Gastroesophageal sphincter (tissue), 4 donors: ENCODE measurements at regions not wholly inside any gene's neighbourhood (a gene's known extent, or its start where the extent isn't known, plus 50 kb on each side); places are given as distances from the start of the nearest gene placed in this dataset.
A peak's percentile ranks its signal among the peaks of the same experiment; 100 is the strongest.

ENCODE experiments used
- ATAC-seq: fragments of 150-250 bp; one replicate; pipeline ENCODE4 v1.9.1; 2016; ENCODE audit warnings: mild to moderate bottlenecking, moderate library complexity
- H3K27ac ChIP-seq, 4 donors: fragments of 200-600 bp; sonication (generic) in 3 of 4; 1 replicate in 3 of 4; 2 replicates in 1 of 4; pipeline ENCODE4 v1.5.1; 2016 to 2019
- H3K27me3 ChIP-seq: fragments of 200-600 bp; sonication (generic); one replicate; pipeline ENCODE4 v1.5.1; 2019
- H3K36me3 ChIP-seq, 2 donors: fragments of 200-600 bp; sonication (generic); one replicate each; pipeline ENCODE4 v1.5.1; 2019; ENCODE audit warnings: control low read depth in 1 of 2
- H3K4me1 ChIP-seq, 3 donors: fragments of 200-600 bp; sonication (generic); 1 replicate in 2 of 3; 2 replicates in 1 of 3; pipeline ENCODE4 v1.5.1; 2016 to 2019; ENCODE audit warnings: control low read depth in 2 of 3
- H3K4me3 ChIP-seq, 2 donors: fragments of 200-600 bp; sonication (generic); one replicate each; pipeline ENCODE4 v1.5.1; 2019; ENCODE audit warnings: mild to moderate bottlenecking in 1 of 2, moderate library complexity in 1 of 2
- H3K9me3 ChIP-seq, 3 donors: fragments of 200-600 bp; sonication (generic); one replicate each; pipeline ENCODE4 v1.5.1; 2017 to 2019; ENCODE audit warnings: control low read depth in 2 of 3
- EP300 ChIP-seq: sonication (generic); formaldehyde crosslinking; IDR thresholded peaks from one replicate; pipeline ENCODE4 v1.6.1; 2017; ENCODE audit warnings: antibody characterized with exemption, mild to moderate bottlenecking
- POLR2A ChIP-seq, 2 donors: fragments of 450-650 bp; IDR thresholded peaks; one replicate each; pipeline ENCODE4 v1.6.1; 2017; ENCODE audit warnings: antibody characterized with exemption in 2 of 2, mild to moderate bottlenecking in 2 of 2, moderate library complexity in 1 of 2
- POLR2AphosphoS5 ChIP-seq: sonication (generic); formaldehyde crosslinking; IDR thresholded peaks from one replicate; pipeline ENCODE4 v1.6.1; 2017; ENCODE audit warnings: antibody characterized with exemption
- WGBS, 2 donors: methylation state at CpG; one replicate each; pipeline ENCODE4 v1.1.5; 2018; ENCODE audit warnings: low coverage in 1 of 2; 5-methylcytosine and 5-hydroxymethylcytosine counted together
- TF ChIP-seq, protein P1 (sequence below), 4 experiments: fragments of 200-600 bp in 2 of 4; fragments of 450-650 bp in 2 of 4; sonication (generic) in 1 of 4; IDR thresholded peaks; one replicate each; pipeline ENCODE4 v1.5.1; 2017 to 2019; ENCODE audit warnings: antibody characterized with exemption in 4 of 4, mild to moderate bottlenecking in 2 of 4, moderate library complexity in 2 of 4

GRCh38 chr13:50518781-50519201 lies 324.7 kb downstream of the DLEU7 start:
- 32 to 45% methylated on average over 7 to 8 of the region's 8 CpGs for WGBS, 2 donors
- no peaks in the 10 kb centered on the region for H3K36me3 ChIP-seq
- peaks cover 3 to 83% (median 14%) of the 10 kb centered on the region in 3 donors for H3K4me1 ChIP-seq
- no peak for ATAC-seq
- H3K9me3 ChIP-seq = no peaks in the 10 kb centered on the region
- H3K27ac ChIP-seq = peak overlapping the region in 3 of 4 donors; percentile 34 to 54 (median 52)
- no peak overlapping the region for H3K4me3 ChIP-seq
- no peaks in the 10 kb centered on the region for H3K27me3 ChIP-seq
- TF ChIP-seq, protein P1, sequence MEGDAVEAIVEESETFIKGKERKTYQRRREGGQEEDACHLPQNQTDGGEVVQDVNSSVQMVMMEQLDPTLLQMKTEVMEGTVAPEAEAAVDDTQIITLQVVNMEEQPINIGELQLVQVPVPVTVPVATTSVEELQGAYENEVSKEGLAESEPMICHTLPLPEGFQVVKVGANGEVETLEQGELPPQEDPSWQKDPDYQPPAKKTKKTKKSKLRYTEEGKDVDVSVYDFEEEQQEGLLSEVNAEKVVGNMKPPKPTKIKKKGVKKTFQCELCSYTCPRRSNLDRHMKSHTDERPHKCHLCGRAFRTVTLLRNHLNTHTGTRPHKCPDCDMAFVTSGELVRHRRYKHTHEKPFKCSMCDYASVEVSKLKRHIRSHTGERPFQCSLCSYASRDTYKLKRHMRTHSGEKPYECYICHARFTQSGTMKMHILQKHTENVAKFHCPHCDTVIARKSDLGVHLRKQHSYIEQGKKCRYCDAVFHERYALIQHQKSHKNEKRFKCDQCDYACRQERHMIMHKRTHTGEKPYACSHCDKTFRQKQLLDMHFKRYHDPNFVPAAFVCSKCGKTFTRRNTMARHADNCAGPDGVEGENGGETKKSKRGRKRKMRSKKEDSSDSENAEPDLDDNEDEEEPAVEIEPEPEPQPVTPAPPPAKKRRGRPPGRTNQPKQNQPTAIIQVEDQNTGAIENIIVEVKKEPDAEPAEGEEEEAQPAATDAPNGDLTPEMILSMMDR (IDR thresholded peaks at IDR 0.05) = no peak
- TF ChIP-seq POLR2A (IDR thresholded peaks at IDR 0.05) (no peak), POLR2AphosphoS5 (no peak), EP300 (no peak)

GRCh38 chr13:50519866-50520265 lies 323.6 kb downstream of the DLEU7 start:
- ATAC-seq = no peak
- Histone ChIP-seq H3K27me3 (no peaks in the 10 kb centered on the region), H3K9me3 (no peaks in the 10 kb centered on the region), H3K36me3 (no peaks in the 10 kb centered on the region), H3K4me1 (peaks cover 3 to 72% (median 13%) of the 10 kb centered on the region in 3 donors), H3K27ac (peak overlapping the region in 1 of 4 donors; percentile 24), H3K4me3 (no peak overlapping the region)
- TF ChIP-seq, protein P1 (IDR thresholded peaks at IDR 0.05) = no peak
- no peak for TF ChIP-seq POLR2AphosphoS5
- no peak for TF ChIP-seq POLR2A (IDR thresholded peaks at IDR 0.05)
- no peak for TF ChIP-seq EP300
- 100% methylated on average over 1 of the region's 1 CpG for WGBS, 2 donors

DNA sequence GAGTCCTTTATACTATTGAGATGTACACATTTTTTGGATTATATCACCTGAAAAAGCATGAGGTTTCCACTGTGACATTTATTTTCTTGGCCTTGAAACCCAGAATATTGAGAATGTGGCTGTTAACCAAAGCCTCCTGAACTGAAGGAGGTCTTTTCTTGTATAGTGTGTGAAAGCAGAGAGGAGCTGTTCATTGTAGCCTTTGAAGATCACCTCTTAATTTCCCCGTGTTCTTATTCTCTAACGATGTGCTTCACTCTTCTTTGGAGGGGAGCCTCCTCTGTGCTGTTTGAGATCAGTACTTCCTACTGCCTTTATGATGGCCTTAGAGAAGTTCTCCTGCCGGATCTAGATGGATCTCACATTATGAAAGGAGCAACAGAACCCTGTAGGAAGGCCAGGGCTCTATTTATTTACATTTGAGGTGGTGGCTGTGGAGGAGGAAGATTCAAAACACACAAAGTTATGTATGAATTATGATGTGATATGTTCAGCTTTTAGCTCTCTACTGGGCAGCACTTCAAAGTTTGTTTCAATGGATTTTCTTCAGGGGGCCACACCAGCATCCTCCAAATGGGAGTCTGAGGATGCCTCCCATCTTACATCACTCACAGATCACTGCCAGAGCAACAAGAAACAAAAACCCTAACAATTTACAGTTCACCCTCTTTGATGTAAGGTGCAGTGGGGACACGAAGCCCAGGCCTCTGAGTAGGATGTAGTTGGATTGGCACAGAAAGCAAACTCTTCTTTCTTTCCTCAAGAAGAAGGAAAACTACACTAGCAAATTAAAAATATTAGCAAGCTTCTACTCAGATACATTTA lies 322.3 kb downstream of the DLEU7 start:
- Histone ChIP-seq H3K4me1 (peaks cover 3 to 71% (median 13%) of the 10 kb centered on the region in 3 donors), H3K36me3 (no peaks in the 10 kb centered on the region), H3K4me3 (no peak overlapping the region), H3K27me3 (no peaks in the 10 kb centered on the region), H3K27ac (peak overlapping the region in 2 of 4 donors; percentile 57 to 71), H3K9me3 (no peaks in the 10 kb centered on the region)
- no peak for TF ChIP-seq POLR2AphosphoS5
- 29 to 52% methylated on average over 2 to 3 of the region's 4 CpGs for WGBS, 2 donors
- no peak for ATAC-seq

GRCh38 chr13:50521831-50522149 lies 321.7 kb downstream of the DLEU7 start:
- peak overlapping the region; percentile 18 to 73 (median 64) for H3K27ac ChIP-seq
- ATAC-seq = peak; percentile 83

DNA sequence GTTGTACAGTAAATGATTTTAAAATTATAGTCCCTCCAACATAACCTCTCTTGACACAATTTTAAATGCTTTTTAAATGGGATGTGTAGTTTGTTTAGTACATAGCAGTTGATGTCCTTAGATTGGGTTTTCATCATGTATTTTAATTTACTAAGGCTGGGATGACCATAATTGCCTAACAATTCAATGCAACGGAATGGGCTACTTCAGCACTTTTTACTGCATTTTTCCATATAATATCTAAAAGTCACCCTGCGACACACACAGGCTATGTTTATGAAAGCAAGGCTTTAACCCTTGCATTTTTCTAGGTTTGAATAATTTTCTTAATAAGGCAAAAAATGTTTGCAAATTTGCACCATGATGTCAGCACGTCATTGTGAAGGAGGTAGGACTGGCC lies 321.0 kb downstream of the DLEU7 start:
- no peak for ATAC-seq
- Histone ChIP-seq H3K36me3 (no peaks in the 10 kb centered on the region), H3K4me1 (peaks cover 7 to 75% (median 13%) of the 10 kb centered on the region in 3 donors), H3K27me3 (no peaks in the 10 kb centered on the region), H3K9me3 (no peaks in the 10 kb centered on the region), H3K27ac (peak overlapping the region in 2 of 4 donors; percentile 18 to 71), H3K4me3 (no peak overlapping the region)
- WGBS, 2 donors = 90 to 98% methylated on average over 3 of the region's 3 CpGs
- no peak for TF ChIP-seq POLR2A (IDR thresholded peaks at IDR 0.05)
- TF ChIP-seq, protein P1 (IDR thresholded peaks at IDR 0.05) = no peak
- no peak for TF ChIP-seq POLR2AphosphoS5
- TF ChIP-seq EP300 = no peak

More at GRCh38 chr13:50521831-50522149, 321.7 kb downstream of the DLEU7 start:
- peak; percentile 67 for TF ChIP-seq POLR2AphosphoS5
- TF ChIP-seq POLR2A (IDR thresholded peaks at IDR 0.05) = no peak
- 3% methylated on average over 3 of the region's 3 CpGs for WGBS, 2 donors
- H3K4me3 ChIP-seq = no peak overlapping the region
- H3K36me3 ChIP-seq = no peaks in the 10 kb centered on the region
- no peaks in the 10 kb centered on the region for H3K27me3 ChIP-seq
- no peaks in the 10 kb centered on the region for H3K9me3 ChIP-seq
- peaks cover 3 to 71% (median 13%) of the 10 kb centered on the region in 3 donors for H3K4me1 ChIP-seq

DNA sequence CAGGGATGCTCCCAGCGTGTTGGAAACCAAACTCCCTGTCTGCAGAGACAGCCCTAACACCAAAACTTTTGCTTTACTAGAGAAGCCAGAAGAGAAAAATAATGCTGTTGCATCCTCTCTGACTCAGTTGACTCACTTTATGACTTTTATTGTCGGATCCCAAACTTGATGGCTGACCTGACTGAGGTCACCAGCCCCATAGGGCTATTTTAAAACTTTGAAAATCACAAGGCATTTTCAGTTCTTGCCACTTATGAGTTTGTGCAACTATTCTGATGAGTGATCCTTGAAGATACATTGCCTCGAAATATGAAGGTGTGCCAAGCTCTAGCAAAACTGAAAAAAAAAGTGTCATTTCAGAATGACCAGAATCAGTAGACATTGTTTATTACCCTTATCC lies 320.2 kb downstream of the DLEU7 start:
- Histone ChIP-seq H3K36me3 (no peaks in the 10 kb centered on the region), H3K27ac (no peak overlapping the region), H3K27me3 (no peaks in the 10 kb centered on the region), H3K4me1 (peaks cover 7 to 77% (median 13%) of the 10 kb centered on the region in 3 donors), H3K4me3 (no peak overlapping the region), H3K9me3 (no peaks in the 10 kb centered on the region)
- TF ChIP-seq POLR2A (IDR thresholded peaks at IDR 0.05) = no peak
- TF ChIP-seq EP300 = no peak
- TF ChIP-seq, protein P1 (IDR thresholded peaks at IDR 0.05) = no peak
- TF ChIP-seq POLR2AphosphoS5 = no peak
- no peak for ATAC-seq
- 51 to 61% methylated on average over 2 to 3 of the region's 3 CpGs for WGBS, 2 donors
